ENCODE measurements at regions not wholly inside any gene's neighbourhood (a gene's known extent, or its start where the extent isn't known, plus 50 kb on each side); places are given as distances from the start of the nearest gene placed in this dataset.
"Not testable (repeated sequence)": the region's sequence is repeated elsewhere in the genome, so short reads cannot be mapped to it uniquely, and the experiment has no call there.

DNA sequence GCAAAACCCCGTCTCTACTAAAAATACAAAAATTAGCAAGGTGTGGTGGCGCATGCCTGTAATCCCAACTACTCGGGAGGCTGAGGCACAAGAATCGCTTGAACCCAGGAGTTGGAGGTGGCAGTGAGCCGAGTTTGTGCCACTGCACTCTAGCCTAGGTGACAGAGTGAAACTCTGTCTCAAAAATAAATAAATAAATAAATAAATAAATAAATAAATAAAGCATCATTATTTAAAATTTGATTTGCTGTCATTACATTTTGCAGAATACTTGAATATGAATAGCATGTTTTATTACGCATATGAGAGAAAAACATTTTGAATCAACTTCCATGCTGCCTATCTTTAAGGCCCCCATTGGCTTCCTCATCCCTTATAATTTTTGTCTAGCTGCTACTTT, 53.4 kb upstream of the MED14 start:
- DNase-seq: not testable (repeated sequence)

DNA sequence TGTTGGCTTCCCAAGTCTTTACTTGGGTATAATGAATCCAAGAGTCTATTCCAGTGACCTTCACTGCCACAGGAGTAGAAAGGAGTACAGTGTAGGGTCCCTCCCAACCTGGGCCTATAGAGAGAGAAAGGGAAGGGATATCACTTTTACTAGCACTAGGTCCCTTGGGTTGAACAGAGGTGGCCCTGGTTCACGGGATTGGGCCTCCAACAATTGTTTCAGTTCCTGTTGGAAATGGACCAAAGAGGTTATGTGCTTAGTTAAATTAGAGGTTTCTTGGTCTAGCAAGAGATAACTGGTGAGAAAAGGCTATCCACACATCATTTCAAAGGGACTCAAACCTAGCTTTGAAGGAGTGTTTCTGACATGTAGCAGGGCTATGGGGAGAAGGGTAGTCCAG, 57.1 kb upstream of the MED14 start:
- no peak for DNase-seq

DNA sequence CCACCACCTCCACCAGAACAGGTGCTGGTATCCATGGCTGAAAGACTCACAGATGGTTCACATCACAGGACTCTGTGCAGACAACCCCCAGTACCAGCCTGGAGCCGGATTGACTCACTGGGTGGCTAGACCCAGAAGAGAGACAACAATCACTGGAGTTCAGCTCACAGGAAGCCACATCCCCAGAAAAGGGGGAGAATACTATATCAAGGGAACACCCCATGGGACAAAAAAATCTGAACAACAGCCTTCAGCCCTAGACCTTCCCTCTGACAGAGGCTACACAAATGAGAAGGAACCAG, 59.4 kb upstream of the MED14 start:
- DNase-seq: not testable (repeated sequence)

DNA sequence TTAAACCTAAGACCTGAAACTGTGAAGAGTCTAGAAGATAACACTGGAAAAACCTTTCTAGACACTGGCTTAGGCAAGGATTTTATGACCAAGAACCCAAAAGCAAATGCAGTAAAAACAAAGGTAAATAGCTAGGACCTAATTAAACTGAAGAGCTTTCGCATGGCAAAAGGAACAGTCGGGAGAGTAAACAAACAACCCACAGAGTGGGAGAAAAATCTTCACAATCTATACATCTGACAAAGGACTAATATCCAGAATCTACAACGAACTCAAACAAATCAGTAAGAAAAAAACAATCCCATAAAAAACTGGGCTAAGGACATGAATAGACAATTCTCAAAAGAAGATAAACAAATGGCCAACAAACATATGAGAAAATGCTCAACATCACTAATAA, 64.4 kb upstream of the MED14 start:
- DNase-seq: not testable (repeated sequence)

DNA sequence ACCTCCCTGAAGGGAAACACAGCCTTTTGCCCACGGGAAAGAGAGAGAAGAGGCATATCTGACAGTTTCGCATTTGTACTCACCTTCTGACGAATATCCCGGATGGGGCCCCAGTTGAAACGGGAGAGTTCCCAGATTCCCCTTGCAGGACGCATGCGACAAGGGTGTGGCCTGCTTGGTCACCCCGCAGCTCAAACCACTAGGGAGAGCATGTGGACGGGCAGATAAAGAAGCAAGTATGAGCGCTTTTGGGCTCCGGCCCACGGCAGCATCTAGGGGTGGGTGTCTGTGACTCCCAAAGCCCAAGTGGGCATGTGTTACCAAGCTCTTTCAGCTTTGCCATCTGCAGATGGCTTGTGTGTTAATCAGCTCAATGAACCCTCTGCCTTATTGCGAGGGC, 70.1 kb upstream of the MED14 start:
- no peak for DNase-seq

DNA sequence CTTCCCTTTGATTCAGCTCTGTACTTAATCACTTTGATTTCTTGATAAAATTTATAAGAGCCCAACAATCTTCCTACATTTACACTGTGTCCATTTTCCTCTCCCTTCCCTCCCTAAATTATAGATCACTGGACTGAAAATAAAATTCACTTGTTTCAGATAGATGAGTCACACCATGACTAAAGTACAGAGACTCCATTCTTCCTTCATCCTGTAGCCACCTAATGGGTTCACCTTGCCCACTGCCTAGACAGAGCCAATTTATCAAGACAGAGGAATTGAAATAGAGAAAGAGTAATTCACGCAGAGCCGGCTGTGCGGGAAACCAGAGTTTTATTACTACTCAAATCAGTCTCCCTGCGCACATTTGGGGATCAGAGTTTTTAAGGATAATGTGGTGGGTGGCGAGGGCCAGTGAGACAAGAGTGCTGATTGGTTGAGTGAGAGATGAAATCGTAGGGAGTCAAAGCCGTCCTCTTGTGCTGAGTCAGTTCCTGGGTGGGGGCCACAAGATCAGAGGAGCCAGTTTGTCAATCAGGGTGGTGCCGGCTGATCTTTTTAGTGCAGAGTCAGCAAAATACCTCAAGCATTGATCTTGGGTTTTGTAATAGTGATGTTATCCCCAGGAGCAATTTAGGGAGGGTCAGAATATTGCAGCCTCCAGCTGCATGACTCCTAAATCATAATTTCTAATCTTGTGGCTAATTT, 71.3 kb upstream of the MED14 start:
- no peak for DNase-seq

DNA sequence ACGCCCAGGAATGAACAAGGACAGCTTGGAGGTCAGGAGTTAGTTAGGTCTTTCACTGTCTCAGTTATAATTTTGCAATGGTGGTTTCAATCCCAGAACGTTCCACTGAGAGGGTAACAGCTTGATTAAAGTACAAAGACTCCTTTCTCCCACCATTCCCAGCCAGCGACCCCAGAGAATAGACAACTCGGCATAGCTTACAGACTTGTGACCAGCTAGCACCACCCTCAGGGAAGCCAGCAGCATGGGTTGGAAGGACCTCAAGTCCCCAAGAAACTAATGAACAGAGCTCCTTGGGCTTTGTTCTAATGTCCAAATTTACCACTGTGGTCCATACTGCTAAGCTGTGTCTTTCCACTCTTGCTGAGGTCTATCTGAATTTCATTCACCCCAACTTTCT, 72.0 kb upstream of the MED14 start:
- DNase-seq: no peak

DNA sequence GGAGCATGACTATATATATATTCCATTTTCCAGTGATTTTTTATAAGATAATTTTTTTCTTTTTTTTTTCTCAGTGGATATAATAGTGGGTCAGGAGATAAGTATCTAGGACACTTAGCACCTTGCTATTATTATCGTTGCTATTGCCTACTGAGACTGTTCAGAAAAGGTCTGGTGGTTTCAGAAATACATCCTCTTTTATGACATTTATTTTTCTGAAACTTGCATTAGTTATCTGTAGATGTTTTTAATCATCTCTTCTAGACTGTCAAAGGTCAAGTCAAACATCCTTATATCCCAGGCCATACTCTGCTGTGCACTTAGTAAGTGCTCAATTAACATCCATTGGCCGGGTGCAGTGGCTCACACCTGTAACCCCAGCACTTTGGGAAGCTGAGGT, 72.9 kb upstream of the MED14 start:
- DNase-seq: no peak

DNA sequence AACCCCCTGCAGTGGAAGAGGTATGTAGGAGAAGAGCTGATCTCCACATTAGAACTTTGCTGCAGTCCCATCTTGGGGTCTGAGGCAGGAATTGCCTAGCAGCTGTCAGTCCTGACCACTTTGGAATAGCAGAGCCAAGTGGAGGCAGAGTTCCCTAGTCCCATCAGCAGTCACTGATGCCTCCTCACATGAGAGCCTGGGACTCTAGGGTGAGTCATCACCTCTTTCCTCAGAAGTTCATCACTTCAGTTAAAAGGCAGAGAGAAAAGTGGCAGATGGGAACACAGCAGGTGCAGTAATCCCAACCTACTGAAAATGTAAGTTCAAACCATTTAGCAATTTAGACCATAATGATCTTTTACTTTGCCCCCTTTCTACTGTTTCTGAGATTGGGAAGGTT, 73.9 kb upstream of the MED14 start:
- DNase-seq: no peak

DNA sequence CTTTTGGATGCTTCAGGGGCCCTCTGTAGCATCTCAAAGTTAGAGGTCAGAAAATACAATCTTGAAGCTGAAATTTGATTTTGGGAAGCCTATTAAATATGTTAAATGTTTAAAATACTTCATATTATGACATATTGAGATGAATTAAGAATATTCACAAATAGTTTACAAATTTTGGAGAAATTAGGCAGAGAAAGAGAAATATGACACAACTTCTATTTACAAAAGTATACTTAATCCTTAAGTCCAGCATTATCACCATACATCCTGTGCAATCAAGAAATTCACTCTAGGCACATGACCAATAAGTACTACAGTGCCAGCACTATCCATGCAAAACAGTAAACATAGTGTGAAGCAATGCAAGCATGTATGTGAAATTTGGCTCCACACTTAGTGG, 79.7 kb upstream of the MED14 start:
- not testable (repeated sequence) for DNase-seq

DNA sequence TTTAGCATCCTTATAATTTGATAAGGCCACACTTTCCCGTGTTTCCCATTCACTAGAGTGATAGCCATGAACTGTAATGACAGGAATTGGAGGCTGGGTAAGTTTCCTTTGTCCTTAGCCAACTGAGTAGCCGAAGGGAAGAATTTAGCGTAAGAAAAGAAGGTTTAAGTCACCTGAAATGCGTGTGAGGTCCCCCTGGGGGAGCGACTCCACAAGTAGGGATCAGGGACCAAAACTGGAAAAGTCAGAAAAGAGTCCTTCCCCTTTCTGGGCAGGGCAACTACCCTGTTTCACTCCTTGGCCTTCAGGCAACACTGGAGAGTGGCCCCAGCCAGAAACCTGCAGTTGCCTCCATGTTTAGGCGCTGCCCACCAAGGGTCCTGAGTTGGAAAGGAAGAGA, 81.6 kb upstream of the MED14 start:
- no peak for DNase-seq

DNA sequence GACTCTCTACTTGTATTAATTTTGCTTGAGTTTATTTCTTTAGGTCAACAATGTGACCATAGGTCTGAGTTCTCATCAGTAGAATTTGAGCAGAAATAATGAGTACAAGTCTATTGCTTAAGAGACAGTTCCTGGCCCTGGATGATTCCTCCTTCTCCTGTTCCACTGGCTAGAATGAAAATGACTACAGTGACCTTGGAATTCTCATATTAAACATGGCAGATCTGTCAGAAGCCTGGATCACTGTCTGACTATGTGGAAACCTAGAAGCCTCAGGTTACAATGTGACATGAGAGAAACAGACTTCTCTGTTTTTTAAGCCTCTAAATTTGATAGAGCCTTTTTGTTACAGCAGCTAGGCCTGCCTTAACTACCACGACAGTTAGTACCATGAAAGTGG, 82.9 kb upstream of the MED14 start:
- no peak for DNase-seq

DNA sequence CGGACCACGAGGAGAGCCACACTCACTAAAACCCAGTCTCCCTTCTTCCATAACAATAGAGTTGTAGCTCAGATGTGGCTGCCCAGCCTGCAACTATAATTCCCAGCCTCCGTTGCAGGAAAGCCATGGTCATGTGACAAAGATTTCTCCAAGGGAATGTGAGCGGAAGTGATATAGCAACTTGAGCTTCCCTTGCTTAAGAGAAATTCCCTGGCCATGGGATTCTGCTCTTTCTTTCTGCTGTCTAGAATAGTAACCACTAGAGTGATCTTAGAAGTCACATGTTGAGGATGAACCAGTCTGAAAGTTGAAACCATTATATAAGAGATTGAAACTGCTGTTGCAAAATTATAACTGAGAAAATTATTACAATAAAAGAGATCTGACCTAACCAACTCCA, 86.4 kb upstream of the MED14 start:
- DNase-seq: no peak

DNA sequence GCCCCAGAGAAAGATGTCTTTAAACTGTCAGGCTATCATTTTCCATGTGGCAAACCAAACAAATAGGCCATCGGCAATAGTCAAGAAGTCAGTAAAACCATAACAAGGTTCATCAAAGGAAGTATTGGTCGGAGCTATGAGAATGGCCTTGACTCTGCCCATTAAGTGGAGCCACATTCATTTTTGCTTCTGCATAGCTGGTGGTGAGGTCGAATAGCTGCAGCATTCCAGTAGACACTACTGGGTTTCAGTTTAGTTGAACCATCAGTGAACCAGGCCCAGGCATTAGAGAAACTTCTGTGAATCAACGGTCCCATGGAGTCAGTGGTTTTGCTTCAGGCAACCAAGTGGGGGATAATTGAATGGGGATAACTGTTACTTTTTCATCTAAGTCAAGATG, 92.0 kb upstream of the MED14 start:
- DNase-seq: no peak

DNA sequence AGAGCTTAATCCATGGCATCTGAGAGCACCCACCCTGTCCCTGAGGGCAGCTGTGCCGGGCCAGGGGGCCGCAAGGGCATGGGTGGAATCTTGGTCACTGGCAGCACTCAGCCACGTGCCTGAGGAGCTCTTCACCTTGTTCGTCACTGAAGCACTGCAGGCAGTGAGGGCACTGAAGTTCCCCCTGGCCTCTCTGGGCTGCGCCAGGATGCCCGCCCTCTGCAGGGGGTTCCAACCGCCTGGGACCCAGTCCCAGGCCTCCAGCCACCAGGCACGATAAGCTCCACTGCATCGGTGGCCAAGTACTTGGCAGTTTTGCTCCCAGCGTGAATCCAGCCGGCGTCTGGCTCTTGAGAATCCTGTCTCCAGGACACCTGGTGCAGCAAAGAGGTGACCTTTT, 96.4 kb upstream of the MED14 start:
- no peak for DNase-seq

DNA sequence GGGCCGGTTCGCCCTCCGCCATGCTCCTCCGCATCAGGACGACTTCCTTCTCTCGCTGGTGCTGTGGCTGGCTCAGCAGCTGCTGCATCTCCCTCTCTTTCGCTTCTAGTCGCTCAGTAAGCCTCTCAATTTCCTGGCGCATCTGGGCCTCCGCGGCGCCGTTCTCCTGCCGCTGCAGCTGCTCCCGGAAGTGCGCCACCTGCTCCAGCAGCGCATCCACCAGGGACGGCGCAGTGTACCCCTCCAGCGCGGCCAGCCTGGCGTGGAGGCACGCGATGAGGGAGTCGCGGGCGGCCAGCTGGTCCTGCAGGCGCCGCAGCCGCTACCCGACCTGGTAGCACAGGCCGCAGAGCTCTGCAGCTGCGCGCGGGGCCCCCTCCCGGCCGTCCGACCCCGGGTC, 97.4 kb upstream of the MED14 start:
- DNase-seq: no peak

DNA sequence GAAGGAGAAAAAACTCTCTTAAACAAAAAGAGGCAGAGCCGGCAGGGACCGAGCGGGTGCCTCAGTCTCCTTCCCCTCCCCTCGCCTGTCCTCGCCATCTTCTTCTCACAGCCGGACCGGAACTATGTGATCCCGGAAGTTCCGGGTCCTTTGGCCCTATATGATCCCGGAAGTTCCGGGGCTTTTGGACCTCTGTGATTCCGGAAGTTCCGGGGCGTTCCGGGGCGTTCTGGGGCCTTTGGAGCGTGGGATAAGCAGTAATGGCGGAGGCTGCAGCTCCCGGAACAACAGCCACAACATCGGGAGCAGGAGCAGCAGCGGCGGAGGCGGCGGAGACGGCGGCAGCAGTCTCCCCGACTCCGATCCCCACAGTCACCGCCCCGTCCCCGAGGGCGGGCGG, 98.9 kb upstream of the MED14 start:
- no peak for DNase-seq

DNA sequence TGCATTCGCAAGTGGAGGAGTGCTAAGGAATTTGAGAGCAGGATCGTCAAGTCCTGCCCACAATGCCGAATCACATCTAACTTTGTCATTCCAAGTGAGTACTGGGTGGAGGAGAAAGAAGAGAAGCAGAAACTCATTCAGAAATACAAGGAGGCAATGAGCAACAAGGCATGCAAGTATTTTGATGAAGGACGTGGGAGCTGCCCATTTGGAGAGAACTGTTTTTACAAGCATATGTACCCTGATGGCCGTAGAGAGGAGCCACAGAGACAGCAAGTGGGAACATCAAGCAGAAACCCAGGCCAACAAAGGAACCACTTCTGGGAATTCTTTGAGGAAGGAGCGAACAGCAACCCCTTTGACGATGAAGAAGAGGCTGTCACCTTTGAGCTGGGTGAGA, 100.2 kb upstream of the MED14 start:
- DNase-seq: no peak

DNA sequence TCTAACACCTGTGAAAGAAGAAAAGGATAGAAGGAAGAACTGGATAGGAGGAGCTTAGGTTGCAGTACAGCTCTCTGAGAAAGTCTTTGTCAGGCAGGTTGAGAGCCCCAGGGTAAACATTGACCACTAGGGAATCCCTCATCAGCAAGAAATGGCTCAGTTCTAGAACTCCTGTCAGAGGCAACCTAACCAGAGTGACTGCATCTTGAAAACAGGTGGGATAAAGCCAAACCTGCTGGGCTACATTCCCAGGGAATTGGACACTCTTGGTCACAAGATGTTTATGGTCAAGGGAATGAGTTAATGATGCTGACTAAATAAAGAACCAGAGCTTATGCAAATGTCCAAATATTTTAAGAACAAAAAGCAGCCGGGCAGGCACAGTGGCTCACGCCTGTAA, 108.3 kb upstream of the MED14 start:
- no peak for DNase-seq

DNA sequence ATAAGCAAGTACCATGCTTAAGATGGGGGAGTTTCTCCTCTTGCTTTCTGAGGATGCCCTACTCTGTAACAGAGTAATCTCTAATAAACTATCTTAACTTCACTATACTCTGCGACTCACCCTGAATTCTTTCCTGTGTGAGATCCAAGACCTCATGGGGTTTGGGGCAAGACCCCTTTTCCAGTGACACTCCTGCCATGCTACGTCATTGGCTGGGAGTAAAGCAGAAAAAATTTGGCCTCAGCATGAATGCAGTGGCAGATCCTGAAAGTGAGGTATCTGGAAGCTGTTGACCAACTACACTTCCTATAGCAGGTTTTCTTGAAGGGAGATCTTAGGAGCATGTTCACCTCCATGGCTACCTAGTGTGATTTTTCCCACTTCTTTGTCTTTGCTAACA, 109.1 kb upstream of the MED14 start:
- DNase-seq: no peak

DNA sequence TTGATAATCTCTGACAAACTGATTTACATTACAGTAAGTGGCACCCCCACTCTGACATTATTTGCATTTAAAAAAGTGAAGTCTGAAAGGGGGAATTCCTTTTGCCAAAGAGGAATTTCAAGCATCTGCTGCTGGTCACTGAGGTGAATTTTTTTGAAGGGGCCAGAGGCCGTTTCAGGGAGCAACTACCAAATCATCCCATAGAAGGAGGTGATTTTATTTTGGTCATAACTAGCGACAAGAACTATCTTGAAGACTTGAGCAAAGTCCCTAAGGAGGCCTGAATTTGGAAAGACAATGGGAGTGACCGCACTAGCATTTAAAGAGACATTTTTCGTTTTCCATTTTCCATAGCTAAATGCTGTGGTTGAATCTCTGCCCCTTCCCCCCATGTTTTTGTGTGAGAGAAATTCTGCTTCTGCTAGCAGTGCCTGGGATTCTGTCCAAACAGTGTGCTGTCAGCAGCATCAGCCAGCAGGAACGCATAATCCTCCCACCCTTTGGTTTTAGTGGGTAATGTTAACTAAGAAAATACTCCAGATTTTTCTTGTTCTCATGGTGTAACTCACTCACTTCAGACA, 110.1 kb upstream of the MED14 start:
- DNase-seq: peak; percentile 63

DNA sequence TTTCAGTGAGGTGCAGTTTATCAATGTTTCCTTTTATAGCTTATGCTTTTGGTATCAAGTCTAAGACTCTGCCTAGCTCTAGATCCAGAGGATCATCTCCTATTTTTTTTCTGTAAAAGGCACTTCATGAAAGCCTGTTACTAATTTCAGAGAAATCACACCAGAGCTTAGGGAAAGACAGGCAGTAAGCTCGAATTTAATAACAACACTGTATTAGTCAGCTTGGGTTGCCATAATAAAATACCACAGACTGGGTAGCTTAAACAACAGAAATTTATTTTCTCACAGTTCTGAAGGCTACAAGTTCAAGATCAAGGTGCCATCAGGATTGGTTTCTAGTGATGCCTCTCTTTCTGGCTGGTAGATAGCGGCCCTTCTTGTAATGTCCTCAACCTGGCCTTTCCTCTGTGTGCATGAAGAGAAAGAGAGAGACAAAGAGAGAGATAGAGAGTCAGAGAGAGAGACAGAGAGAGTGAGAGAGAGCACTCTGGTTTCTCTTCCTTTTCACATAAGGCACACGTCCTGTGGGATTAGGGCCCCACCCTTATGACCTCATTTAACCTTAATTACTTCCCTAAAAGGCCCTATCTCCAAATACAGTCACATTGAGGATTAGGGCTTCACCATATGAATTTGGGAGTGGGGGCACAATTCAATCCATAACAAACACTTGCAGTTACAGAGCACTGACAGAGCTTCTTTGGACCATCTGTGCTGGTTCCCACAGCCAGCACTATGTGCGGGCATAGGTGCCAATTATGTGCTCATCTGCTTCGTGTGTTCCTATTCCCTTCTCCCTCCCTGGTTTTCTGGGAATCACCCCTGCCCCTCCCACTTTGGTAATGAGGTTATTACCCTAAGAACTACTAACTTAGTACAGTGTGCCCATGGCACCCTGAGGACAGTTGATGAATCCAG, 114.8 kb upstream of the MED14 start:
- no peak for DNase-seq

DNA sequence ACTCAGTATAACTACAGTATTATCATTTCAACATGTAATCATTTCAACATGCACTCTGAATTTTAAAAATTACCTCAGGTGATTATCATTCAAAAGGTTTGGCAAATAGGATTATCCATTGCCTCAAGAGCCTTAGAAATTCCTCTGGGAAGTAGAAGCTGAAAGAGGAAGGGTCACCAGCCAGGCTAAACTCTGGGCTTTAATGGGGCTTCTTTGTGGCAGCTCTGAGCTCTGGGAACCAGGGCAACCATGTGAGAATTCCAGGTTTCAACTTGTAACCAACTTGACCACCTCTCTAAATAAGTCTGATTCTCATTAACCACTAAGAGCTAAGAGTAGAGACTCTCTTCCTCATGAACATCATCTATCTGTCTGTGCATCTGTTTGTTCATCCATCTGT, 117.2 kb upstream of the MED14 start:
- no peak for DNase-seq
